ENCODE measurements at regions not wholly inside any gene's neighbourhood (a gene's known extent, or its start where the extent isn't known, plus 50 kb on each side); places are given as distances from the start of the nearest gene placed in this dataset.

GRCh38 chr4:126061655-126062054 lies 746.9 kb downstream of the FAT4 start:
- TF ChIP-seq CTCF (IDR thresholded peaks at IDR 0.05 in 4 of 5, conservative IDR thresholded peaks at IDR 0.05 in 1 of 5) (no peak), POLR2A (IDR thresholded peaks at IDR 0.05) (no peak)
